SK-N-SH (cell line): ENCODE measurements at regions not wholly inside any gene's neighbourhood (a gene's known extent, or its start where the extent isn't known, plus 50 kb on each side); places are given as distances from the start of the nearest gene placed in this dataset.

Experiments
- CTCF ChIA-PET: fragments of 300-600, 350-600 bp; formaldehyde crosslinking; extraction: SDS; loops from one replicate; lab custom pipeline; 2021; lab: Yijun Ruan, JAX
- POLR2A ChIA-PET: fragments of 350-600 bp; sonication (Branson Sonifier 250); formaldehyde crosslinking; extraction: SDS; loops from one replicate; lab custom pipeline; 2020; ENCODE audit warnings: antibody characterized with exemption, inconsistent platforms; lab: Yijun Ruan, JAX
- DNase-seq: peaks from one replicate; pipeline ENCODE4 v3.0.0; 2012
- H2AFZ ChIP-seq: fragments of 200-600 bp; sonication (generic); 2 replicates; pipeline ENCODE4 v1.8.1; 2016; ENCODE audit warnings: antibody characterized with exemption, mild to moderate bottlenecking, low read depth
- H3F3A ChIP-seq: fragments of 200-600 bp; sonication (generic); replicated peaks from 2 replicates; pipeline ENCODE3; 2016; ENCODE audit warnings: antibody characterized with exemption, mild to moderate bottlenecking; ENCODE audit not compliant: insufficient read depth
- H3K27ac ChIP-seq, 2 experiments: fragments of 200-500 bp in 1 of 2; fragments of 200-600 bp in 1 of 2; sonication (Bioruptor generic) in 1 of 2; sonication (generic), shearing (Covaris generic) in 1 of 2; 2 replicates each; pipeline versions ENCODE4 v1.5.1 to v1.6.1; 2014 to 2016; ENCODE audit warnings: low read depth in 2 of 2, inconsistent platforms in 1 of 2, low read length in 1 of 2, mild to moderate bottlenecking in 1 of 2, mixed read lengths in 1 of 2
- H3K27me3 ChIP-seq: fragments of 200-600 bp; sonication (generic), shearing (Covaris generic); 2 replicates; pipeline ENCODE4 v1.6.1; 2016; ENCODE audit warnings: mixed run types; ENCODE audit not compliant: insufficient read depth
- H3K36me3 ChIP-seq, 2 experiments: fragments of 200-500 bp in 1 of 2; fragments of 200-600 bp in 1 of 2; sonication (Bioruptor generic) in 1 of 2; sonication (generic) in 1 of 2; replicated peaks in 1 of 2; 2 replicates each; pipeline versions ENCODE3 to v1.5.1; 2014 to 2016; ENCODE audit warnings: low read length in 1 of 2, mild to moderate bottlenecking in 1 of 2; ENCODE audit not compliant: insufficient read depth in 2 of 2, control insufficient read depth in 1 of 2
- H3K4me1 ChIP-seq, 2 experiments: fragments of 200-500 bp in 1 of 2; fragments of 200-600 bp in 1 of 2; sonication (Bioruptor generic) in 1 of 2; sonication (generic), shearing (Covaris generic) in 1 of 2; 2 replicates each; pipeline versions ENCODE4 v1.5.1 to v1.6.1; 2014 to 2016; ENCODE audit warnings: low read depth in 1 of 2, low read length in 1 of 2, mixed run types in 1 of 2; ENCODE audit not compliant: insufficient read depth in 2 of 2, control insufficient read depth in 1 of 2
- H3K4me2 ChIP-seq: fragments of 200-600 bp; sonication (generic), shearing (Covaris generic); 2 replicates; pipeline ENCODE4 v1.6.1; 2017; ENCODE audit warnings: mixed run types
- H3K4me3 ChIP-seq, 2 experiments: fragments of 200-500 bp in 1 of 2; fragments of 200-600 bp in 1 of 2; sonication (Bioruptor generic) in 1 of 2; sonication (generic), shearing (Covaris generic) in 1 of 2; 2 replicates each; pipeline versions ENCODE4 v1.5.1 to v1.8.1; 2014 to 2016; ENCODE audit warnings: low read depth in 2 of 2, inconsistent platforms in 1 of 2, low read length in 1 of 2, mild to moderate bottlenecking in 1 of 2, mixed read lengths in 1 of 2, moderate library complexity in 1 of 2
- H3K79me2 ChIP-seq: fragments of 200-600 bp; sonication (generic); 2 replicates; pipeline ENCODE4 v1.8.1; 2017; ENCODE audit warnings: mild to moderate bottlenecking; ENCODE audit not compliant: insufficient read depth
- H3K9ac ChIP-seq: fragments of 200-600 bp; sonication (generic); 2 replicates; pipeline ENCODE4 v1.6.1; 2017; ENCODE audit warnings: mixed run types
- H3K9me2 ChIP-seq: fragments of 200-600 bp; sonication (generic); 2 replicates; pipeline ENCODE4 v1.6.1; 2017; ENCODE audit warnings: mixed run types
- H3K9me3 ChIP-seq: fragments of 200-600 bp; sonication (generic); 2 replicates; pipeline ENCODE4 v1.6.1; 2017; ENCODE audit warnings: mixed run types, mild to moderate bottlenecking, moderate library complexity
- H4K20me1 ChIP-seq: fragments of 200-600 bp; sonication (generic); 2 replicates; pipeline ENCODE4 v1.6.1; 2017; ENCODE audit warnings: mild to moderate bottlenecking, mixed run types; ENCODE audit not compliant: insufficient read depth
- EZH2phosphoT487 ChIP-seq: fragments of 200-600 bp; sonication (generic); IDR thresholded peaks from 2 replicates; pipeline ENCODE4 v1.6.1; 2017; ENCODE audit warnings: low read depth, mixed run types, mild to moderate bottlenecking, antibody characterized with exemption, moderate library complexity, borderline replicate concordance
- FOSL2 ChIP-seq: IDR thresholded peaks from 2 replicates; pipeline ENCODE4 v1.4.0; 2012; ENCODE audit warnings: low read depth, mild to moderate bottlenecking, moderate library complexity, borderline replicate concordance
- FOXM1 ChIP-seq: IDR thresholded peaks from 2 replicates; pipeline ENCODE4 v1.4.0; 2012; ENCODE audit warnings: low read depth, mild to moderate bottlenecking
- GABPA ChIP-seq: IDR thresholded peaks from 2 replicates; pipeline ENCODE4 v1.4.0; 2012; ENCODE audit warnings: low read depth, mild to moderate bottlenecking
- GATA2 ChIP-seq: sonication (generic); formaldehyde crosslinking; IDR thresholded peaks from 2 replicates; pipeline ENCODE4 v1.5.0; 2020; ENCODE audit warnings: mild to moderate bottlenecking, missing genetic modification reagents
- MEF2A ChIP-seq: IDR thresholded peaks from 2 replicates; pipeline ENCODE4 v1.4.0; 2012; ENCODE audit warnings: low read depth, borderline replicate concordance
- MXI1 ChIP-seq: IDR thresholded peaks from 2 replicates; pipeline ENCODE4 v1.6.1; 2012; ENCODE audit warnings: mild to moderate bottlenecking, low read depth, low read length, improper control_type of control experiment
- NFIC ChIP-seq: IDR thresholded peaks from 2 replicates; pipeline ENCODE4 v1.4.0; 2012; ENCODE audit warnings: borderline replicate concordance
- RCOR1 ChIP-seq: fragments of 150-350 bp; IDR thresholded peaks from 2 replicates; pipeline ENCODE4 v1.6.1; 2017; ENCODE audit warnings: antibody characterized with exemption, low read length
- RXRA ChIP-seq: IDR thresholded peaks from 2 replicates; pipeline ENCODE4 v1.4.0; 2012; ENCODE audit warnings: low read depth, mild to moderate bottlenecking, borderline replicate concordance
- SIN3A ChIP-seq: IDR thresholded peaks from 2 replicates; pipeline ENCODE4 v1.6.1; 2012; ENCODE audit warnings: low read depth, mild to moderate bottlenecking, low read length, moderate library complexity, borderline replicate concordance
- TAF1 ChIP-seq: IDR thresholded peaks from 2 replicates; pipeline ENCODE4 v1.6.1; 2012; ENCODE audit warnings: low read depth, mild to moderate bottlenecking, low read length, moderate library complexity, borderline replicate concordance
- TCF12 ChIP-seq: IDR thresholded peaks from 2 replicates; pipeline ENCODE4 v1.4.0; 2012
- TEAD4 ChIP-seq: IDR thresholded peaks from 2 replicates; pipeline ENCODE4 v1.4.0; 2012; ENCODE audit warnings: mild to moderate bottlenecking, borderline replicate concordance; ENCODE audit not compliant: insufficient read depth
- WGBS: methylation state at CpG from one replicate; pipeline ENCODE4 v1.1.6; 2017; ENCODE audit warnings: low lambda C conversion rate; 5-methylcytosine and 5-hydroxymethylcytosine counted together
- TF ChIP-seq, protein P1 (sequence below): fragments of 200-600 bp; sonication (generic); IDR thresholded peaks from 2 replicates; pipeline ENCODE4 v1.6.1; 2017; ENCODE audit warnings: antibody characterized with exemption, mild to moderate bottlenecking, moderate library complexity
- TF ChIP-seq, protein P2 (sequence below): IDR thresholded peaks from 2 replicates; pipeline ENCODE4; 2012
- TF ChIP-seq, protein P3 (sequence below): fragments of 150-350 bp; IDR thresholded peaks from 2 replicates; pipeline ENCODE4 v1.6.1; 2016; ENCODE audit warnings: mild to moderate bottlenecking, low read depth, low read length
- TF ChIP-seq, protein P4 (sequence below): IDR thresholded peaks from 2 replicates; pipeline ENCODE4 v1.4.0; 2012; ENCODE audit warnings: low read depth, borderline replicate concordance

DNA sequence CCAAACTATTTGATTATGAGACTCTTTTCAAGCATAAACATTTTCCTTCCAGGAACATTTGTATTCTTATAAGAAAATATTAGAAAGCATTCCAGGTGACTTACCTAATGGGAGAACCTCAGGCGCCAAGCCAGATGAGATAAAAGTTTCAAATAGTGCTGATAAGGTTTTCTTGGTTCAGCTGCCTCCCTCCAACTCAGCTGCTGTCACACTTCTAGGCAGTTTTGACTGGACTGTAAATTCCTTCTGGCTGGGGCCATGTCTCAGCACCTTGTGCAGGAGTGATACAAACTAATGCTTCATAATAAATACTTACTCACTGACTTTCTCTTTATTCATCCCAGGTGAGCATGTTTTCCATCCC, 131.1 kb downstream of the MED15 start (continued):
- TF ChIP-seq, protein P1, sequence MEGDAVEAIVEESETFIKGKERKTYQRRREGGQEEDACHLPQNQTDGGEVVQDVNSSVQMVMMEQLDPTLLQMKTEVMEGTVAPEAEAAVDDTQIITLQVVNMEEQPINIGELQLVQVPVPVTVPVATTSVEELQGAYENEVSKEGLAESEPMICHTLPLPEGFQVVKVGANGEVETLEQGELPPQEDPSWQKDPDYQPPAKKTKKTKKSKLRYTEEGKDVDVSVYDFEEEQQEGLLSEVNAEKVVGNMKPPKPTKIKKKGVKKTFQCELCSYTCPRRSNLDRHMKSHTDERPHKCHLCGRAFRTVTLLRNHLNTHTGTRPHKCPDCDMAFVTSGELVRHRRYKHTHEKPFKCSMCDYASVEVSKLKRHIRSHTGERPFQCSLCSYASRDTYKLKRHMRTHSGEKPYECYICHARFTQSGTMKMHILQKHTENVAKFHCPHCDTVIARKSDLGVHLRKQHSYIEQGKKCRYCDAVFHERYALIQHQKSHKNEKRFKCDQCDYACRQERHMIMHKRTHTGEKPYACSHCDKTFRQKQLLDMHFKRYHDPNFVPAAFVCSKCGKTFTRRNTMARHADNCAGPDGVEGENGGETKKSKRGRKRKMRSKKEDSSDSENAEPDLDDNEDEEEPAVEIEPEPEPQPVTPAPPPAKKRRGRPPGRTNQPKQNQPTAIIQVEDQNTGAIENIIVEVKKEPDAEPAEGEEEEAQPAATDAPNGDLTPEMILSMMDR = no peak

DNA sequence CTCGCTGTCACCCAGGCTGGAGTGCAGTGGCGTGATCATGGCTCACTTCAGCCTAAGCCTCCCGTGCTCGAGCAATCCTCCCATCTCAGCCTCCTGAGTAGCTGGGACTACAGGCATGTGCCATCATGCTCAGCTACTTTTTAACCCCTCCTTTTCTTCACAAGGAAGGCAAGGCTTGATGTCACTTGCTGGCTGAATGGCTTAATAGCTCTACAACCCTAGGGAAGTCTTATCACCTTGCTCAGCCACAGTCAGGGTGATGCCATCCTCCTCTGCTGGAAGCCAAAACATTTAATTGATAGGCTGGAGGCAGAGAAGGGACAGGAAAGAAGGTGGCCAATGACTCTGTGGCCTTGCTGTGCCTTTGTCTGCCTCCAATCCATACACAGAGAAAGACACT, 131.9 kb downstream of the MED15 start:
- H3K9me2 ChIP-seq = no peaks in the 10 kb centered on the region
- H3K4me1 ChIP-seq = no peaks in the 10 kb centered on the region
- H3K27ac ChIP-seq = no peak overlapping the region
- H3K9me3 ChIP-seq = no peaks in the 10 kb centered on the region
- no peak overlapping the region for H3K4me3 ChIP-seq
- ChIA-PET CTCF (interaction anchor here (0.9 kb wide), 1 partner anchor 32 kb away, joined by 3 read pairs; no protein-coding TSS in a partner anchor), POLR2A (no interaction called here)
- no peak overlapping the region for H2AFZ ChIP-seq
- no peak for TF ChIP-seq RCOR1
- TF ChIP-seq, protein P2, sequence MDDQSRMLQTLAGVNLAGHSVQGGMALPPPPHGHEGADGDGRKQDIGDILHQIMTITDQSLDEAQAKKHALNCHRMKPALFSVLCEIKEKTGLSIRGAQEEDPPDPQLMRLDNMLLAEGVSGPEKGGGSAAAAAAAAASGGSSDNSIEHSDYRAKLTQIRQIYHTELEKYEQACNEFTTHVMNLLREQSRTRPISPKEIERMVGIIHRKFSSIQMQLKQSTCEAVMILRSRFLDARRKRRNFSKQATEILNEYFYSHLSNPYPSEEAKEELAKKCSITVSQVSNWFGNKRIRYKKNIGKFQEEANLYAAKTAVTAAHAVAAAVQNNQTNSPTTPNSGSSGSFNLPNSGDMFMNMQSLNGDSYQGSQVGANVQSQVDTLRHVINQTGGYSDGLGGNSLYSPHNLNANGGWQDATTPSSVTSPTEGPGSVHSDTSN = no peak
- DNase-seq = no peak
- H3K79me2 ChIP-seq = no peaks in the 10 kb centered on the region
- no peaks in the 10 kb centered on the region for H4K20me1 ChIP-seq
- H3K27me3 ChIP-seq = no peaks in the 10 kb centered on the region; the same call in 1 of the 2 replicates
- no peaks in the 10 kb centered on the region for H3K36me3 ChIP-seq
- no peak overlapping the region for H3K4me2 ChIP-seq
- H3F3A ChIP-seq = no peaks in the 10 kb centered on the region
- 24% methylated on average over 4 of the region's 4 CpGs for whole genome bisulfite sequencing
- H3K9ac ChIP-seq = no peak overlapping the region

DNA sequence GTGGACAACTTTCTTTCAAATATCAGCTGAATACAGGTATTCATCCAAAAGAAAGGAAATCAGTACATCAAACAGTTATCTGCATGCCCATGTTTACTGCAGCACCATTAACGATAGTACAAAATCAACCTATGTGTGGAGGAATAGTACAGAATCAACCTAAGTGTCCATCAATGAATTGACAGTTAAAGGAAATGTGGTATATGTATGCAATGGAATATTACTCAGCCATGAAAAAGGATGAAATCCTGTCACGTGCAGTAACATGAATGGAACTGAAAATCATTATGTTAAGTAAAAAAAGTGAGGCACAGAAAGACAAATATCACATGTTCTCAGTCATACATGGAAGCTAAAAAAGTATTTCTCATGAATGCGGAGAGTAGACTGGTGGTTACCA, 132.3 kb downstream of the MED15 start:
- 35% methylated on average over 3 of the region's 3 CpGs for WGBS
- no peaks in the 10 kb centered on the region; the same call in 1 of the 2 replicates for H3K27me3 ChIP-seq
- no peaks in the 10 kb centered on the region for H3F3A ChIP-seq
- H3K4me1 ChIP-seq = no peaks in the 10 kb centered on the region
- no peak overlapping the region for H3K4me2 ChIP-seq
- POLR2A ChIA-PET = no interaction called here
- no peaks in the 10 kb centered on the region for H3K36me3 ChIP-seq
- no peaks in the 10 kb centered on the region for H3K9me2 ChIP-seq
- no peak overlapping the region for H3K9ac ChIP-seq
- H3K27ac ChIP-seq = no peak overlapping the region
- CTCF ChIA-PET = interaction anchor here (1.3 kb wide), 1 partner anchor 24 kb away, joined by 3 read pairs; no protein-coding TSS in a partner anchor
- H3K4me3 ChIP-seq = no peak overlapping the region
- TF ChIP-seq, protein P3, sequence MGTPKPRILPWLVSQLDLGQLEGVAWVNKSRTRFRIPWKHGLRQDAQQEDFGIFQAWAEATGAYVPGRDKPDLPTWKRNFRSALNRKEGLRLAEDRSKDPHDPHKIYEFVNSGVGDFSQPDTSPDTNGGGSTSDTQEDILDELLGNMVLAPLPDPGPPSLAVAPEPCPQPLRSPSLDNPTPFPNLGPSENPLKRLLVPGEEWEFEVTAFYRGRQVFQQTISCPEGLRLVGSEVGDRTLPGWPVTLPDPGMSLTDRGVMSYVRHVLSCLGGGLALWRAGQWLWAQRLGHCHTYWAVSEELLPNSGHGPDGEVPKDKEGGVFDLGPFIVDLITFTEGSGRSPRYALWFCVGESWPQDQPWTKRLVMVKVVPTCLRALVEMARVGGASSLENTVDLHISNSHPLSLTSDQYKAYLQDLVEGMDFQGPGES = no peak
- TF ChIP-seq TCF12 = no peak
- no peak for TF ChIP-seq GATA2
- TF ChIP-seq, protein P4, sequence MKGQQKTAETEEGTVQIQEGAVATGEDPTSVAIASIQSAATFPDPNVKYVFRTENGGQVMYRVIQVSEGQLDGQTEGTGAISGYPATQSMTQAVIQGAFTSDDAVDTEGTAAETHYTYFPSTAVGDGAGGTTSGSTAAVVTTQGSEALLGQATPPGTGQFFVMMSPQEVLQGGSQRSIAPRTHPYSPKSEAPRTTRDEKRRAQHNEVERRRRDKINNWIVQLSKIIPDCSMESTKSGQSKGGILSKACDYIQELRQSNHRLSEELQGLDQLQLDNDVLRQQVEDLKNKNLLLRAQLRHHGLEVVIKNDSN = no peak
- no peak for TF ChIP-seq MEF2A
- no peak for TF ChIP-seq MXI1
- no peak for TF ChIP-seq TEAD4
- no peak for TF ChIP-seq FOXM1
- TF ChIP-seq NFIC = no peak
- TF ChIP-seq GABPA = no peak
- no peak for TF ChIP-seq TAF1
- no peak for TF ChIP-seq FOSL2
- TF ChIP-seq, protein P1 = no peak
- no peak for TF ChIP-seq EZH2phosphoT487
- TF ChIP-seq SIN3A = no peak
- TF ChIP-seq RXRA = no peak
- DNase-seq = no peak
- H4K20me1 ChIP-seq = no peaks in the 10 kb centered on the region
- H3K9me3 ChIP-seq = no peaks in the 10 kb centered on the region
- H2AFZ ChIP-seq = no peak overlapping the region
- no peaks in the 10 kb centered on the region for H3K79me2 ChIP-seq
